Fibroblast of skin of right biceps (primary cell): ENCODE measurements at regions not wholly inside any gene's neighbourhood (a gene's known extent, or its start where the extent isn't known, plus 50 kb on each side); places are given as distances from the start of the nearest gene placed in this dataset.

Experiments
- DNase-seq: peaks from one replicate; pipeline ENCODE4 v3.0.0-alpha.2; 2013

- no peak for DNase-seq
Observed at GRCh38 chr2:181841079-181841478, 50.5 kb upstream of the ITPRID2 start.
